GM21526 (cell line): ENCODE measurements at regions not wholly inside any gene's neighbourhood (a gene's known extent, or its start where the extent isn't known, plus 50 kb on each side); places are given as distances from the start of the nearest gene placed in this dataset.

Experiments used
- ATAC-seq: cut with Tn5 transposase; IDR thresholded peaks from one replicate; pipeline ENCODE4 v1.9.1; 2021; ENCODE audit warnings: moderate library complexity; ENCODE audit not compliant: unreplicated experiment, low FRiP score

DNA sequence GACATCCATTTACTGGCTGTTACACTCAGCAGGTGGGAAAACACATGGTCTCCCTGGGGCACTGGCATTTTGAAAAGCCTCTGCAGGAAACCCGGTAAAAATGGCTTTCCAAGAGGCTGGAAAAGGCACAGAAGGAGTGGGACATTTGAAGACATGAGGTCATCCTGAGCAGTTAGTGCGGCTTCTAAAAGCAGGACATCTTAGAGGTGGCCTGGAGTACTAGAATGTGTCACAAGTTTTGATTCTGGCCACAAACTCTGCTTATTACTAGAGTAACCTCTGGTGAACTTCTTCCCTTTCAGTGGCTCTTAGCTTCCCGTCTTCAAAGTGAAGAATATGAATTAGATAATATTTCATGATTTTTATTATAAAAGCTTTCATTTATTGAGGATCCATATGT, 423.0 kb upstream of the BRINP1 start:
- peak; percentile 80 for ATAC-seq

DNA sequence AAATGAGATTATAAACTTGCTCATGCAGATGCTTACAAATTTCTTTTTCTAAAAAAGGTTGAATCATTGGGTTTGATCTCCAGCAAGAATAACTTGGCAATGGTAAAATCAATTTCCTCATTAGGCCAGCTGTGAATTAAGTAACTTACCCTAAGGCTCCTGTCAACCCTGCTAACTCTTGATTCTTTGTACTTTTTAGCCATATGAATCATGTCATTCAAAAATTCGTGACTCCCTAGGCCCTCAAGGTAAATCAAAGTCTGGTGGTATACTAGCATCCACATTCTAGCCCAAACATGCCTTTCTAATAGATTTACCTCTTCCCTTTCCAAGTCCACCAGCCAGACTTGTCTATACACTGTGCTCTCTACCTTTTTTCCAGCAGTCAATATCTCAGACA, 420.8 kb upstream of the BRINP1 start:
- ATAC-seq = no peak

DNA sequence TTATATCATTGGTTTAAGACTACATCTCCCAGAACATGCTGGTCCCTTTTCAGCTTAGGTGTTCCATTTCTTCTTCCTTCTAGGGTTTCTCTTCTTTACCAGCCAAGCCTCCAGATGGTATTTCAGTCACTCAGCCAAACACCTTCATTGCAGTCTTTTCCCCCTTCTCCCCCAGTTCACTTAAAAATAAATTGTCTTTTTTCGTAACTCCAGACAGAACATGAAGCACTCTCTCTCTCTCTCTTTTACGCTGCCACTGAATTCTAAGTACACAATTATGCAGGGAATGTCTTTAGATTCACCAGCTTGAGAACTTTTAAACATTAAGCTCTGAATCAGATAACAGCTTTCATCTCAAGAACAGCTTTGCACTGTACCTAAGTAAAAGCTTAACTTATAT, 419.7 kb upstream of the BRINP1 start:
- ATAC-seq = no peak

DNA sequence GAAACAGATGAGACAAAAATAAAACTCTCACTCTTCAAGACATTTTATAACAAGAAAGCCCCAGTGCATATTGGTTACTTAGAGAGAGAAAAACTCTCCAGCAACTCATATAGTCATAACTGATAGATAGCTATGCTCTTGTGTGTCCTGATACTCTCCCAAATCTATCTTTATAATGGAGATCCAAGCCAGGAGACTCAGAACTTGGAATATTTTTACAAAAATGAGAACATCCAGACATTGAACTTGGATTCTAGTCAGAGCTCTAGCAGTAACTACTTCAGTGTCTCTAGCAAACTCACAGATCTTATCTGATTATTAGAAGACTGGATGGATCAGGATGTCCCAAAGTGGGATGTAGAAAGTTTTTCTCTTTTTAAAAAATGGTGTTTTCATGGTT, 412.7 kb upstream of the BRINP1 start:
- ATAC-seq = no peak

DNA sequence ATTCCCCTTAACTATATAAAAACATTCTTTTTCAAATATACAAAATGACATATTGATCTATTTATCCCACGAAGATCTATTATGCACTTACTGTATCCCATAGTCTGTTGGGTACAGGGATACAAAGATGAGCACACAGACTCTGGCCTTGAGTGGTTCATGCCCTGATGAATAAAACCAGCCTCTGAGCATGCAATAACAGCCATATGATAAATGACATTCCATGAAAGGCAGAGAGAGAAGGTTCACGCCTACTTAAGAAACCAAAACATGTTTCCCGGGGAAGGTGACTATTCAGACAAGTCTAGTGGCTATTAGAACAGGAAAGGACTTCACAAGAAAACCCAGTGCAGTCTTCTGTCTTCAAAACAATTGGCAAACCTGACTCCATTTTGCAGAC, 406.2 kb upstream of the BRINP1 start:
- ATAC-seq = no peak

DNA sequence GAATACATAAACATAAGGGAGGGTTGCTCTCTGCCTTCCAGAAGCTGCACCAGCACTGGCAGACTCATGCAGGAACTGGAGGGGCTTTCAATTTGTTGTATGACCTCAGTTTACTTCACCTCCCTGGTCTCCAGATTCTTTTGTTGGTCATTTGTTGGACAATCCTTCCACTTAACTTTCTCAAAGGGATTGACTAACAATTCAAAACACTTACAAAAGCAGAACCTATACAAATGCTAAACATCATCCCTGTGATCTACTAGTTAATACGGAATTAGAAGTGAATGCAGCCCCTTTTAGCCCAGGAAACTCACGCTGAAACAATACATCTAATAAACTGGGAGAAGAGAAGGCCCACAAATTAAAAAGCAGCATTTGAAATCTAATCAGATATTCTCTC, 404.6 kb upstream of the BRINP1 start:
- ATAC-seq = no peak

DNA sequence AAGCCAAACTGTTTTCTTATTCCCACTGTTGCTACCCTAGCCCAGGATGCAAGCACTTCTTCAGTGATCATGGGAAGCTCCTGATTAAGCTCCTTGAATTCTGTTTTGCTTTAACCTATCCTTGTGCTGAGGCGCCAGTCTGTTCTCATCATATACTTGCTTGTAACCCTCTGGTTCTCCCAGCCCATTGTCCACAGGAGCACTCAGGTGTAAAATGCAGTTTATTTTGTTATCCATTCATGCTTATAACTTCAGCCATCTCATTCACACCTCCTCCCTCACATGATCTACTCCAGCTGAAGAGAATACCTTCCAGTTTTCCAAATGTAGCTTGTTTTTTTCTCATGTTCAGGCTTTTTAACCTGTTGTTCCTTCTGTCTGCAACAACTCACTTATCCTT, 402.1 kb upstream of the BRINP1 start:
- ATAC-seq = no peak

DNA sequence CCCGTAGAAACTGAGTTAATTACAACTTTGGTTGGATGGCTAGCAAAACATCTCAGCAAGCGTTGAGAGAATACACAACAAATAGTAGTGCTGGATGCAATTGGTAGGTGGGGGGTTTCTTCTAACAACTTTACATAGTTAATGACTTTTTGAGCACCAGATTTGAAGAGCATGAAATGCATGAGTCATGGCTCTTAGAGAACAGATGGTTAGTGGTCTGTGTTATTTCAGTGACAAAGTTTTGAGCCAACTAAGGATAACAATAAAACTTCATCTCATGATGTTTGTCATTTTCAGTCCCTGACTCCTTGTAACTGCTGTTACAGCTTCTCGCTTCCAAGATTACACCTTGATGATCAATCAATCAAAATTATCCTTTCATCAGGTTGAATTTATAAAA, 399.0 kb upstream of the BRINP1 start:
- no peak for ATAC-seq

DNA sequence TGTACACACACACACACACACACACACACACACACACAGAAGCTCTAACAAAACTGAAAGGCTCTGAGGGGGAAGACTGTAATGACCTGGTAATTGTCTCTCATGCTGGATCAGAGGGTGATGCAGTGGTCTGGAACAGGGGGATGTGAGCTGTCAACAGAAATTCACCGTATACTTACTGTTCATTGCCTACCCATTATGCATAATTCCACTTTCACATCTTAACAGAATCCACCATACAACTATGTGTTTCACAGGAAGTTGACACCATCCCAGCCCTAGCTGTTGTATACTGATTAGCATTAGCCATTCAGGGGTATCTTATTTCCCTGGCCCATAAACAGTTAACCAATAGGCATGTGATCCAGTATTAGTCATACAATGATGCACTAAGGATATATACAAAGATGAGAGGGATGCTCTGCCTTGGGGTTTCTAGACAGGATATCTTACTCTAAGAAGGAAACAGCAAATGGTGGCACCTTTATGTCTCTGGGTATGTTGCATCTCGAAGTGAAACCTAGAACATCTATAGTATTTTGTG, 396.5 kb upstream of the BRINP1 start:
- no peak for ATAC-seq

DNA sequence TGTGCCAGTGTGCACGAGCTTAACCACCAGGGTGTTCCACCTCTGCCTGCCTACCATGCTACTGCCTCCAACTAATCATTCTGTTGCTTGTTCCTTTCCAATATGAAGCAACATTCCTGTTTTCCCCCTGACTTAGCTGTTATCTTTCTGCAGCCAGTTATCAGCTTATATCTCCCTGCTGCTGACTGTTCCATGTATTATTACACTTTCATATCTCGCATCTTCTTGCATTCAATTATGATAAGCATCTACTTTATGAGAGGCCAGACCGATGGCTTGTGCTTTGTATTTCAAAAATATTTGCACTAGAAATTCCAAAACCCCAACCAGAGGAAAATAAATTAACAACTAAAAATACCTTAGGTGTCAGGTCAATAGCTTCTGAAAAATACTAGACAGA, 394.0 kb upstream of the BRINP1 start:
- no peak for ATAC-seq

DNA sequence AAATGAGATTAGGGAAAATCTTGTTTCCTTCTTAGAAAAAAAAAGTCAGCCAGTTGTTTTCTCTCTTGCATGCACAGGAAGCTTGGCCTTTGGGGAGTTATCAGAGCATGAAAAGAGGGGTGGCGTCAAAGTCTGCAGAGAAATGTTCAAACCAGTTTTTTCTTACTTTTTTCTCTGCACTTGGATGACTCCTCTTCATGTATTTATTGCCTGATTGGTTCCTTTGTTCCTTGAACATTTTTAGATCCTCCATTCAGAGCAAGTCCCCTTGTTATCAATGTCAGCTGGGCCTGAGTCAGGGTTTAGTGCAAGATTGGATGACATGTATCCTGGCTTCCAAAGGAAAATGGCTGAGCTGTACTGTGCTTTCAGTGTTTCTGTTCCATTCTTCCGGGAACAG, 392.6 kb upstream of the BRINP1 start:
- no peak for ATAC-seq

DNA sequence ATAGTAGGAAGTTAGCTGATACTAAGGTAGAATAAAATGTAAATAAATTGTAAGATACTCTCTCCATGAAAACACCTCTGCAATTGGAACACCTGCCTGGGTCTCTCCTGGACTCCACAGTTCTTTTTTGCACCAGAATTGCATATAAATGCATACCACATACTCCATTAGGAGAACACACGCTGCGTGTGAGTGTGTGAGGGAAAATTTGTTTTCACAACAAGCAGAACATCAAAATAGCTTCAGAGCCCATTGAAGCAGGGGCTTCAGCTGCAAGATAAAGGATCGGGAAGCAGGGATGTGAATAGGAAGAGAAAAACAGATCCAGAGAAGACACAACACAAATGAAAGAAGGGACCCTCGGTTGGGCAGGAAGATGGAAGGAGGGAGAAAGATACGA, 389.8 kb upstream of the BRINP1 start:
- ATAC-seq = no peak

DNA sequence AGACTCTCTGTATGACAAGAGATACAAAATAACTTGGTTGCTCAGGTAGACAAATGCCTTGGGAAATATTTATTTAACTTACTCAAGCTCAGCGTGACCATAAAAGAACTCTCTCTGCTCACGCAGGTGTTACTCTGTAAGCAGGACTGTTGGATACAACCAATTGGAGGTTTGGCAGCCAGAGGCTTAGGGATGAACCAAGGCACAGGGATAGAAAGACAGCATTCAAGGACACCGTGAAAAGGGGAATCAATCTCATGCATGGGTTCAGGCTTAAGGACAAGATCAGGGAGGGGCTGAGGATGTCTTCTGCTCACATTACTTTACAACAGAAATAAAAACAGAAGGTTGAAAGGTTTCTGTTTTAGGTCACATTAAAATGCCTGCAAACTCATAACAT, 389.0 kb upstream of the BRINP1 start:
- no peak for ATAC-seq

DNA sequence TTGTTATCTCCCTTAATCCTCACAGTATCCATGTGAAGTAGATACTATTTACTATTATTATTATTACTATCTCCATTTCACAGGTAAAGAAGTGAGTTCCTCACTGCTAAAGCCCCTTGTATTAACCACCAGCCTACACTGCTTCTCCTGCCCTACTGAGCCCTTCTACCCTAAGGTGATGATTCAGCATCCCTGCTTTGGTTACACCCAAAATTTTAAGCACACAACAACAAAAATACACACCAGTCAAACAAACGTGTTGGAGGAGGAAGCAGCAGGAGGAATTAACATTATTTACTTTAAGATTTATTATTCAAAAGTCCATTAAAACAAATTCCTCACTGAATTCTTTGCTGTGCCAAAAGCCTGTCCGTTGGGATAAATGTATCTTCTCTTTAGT, 370.2 kb upstream of the BRINP1 start:
- ATAC-seq = no peak

DNA sequence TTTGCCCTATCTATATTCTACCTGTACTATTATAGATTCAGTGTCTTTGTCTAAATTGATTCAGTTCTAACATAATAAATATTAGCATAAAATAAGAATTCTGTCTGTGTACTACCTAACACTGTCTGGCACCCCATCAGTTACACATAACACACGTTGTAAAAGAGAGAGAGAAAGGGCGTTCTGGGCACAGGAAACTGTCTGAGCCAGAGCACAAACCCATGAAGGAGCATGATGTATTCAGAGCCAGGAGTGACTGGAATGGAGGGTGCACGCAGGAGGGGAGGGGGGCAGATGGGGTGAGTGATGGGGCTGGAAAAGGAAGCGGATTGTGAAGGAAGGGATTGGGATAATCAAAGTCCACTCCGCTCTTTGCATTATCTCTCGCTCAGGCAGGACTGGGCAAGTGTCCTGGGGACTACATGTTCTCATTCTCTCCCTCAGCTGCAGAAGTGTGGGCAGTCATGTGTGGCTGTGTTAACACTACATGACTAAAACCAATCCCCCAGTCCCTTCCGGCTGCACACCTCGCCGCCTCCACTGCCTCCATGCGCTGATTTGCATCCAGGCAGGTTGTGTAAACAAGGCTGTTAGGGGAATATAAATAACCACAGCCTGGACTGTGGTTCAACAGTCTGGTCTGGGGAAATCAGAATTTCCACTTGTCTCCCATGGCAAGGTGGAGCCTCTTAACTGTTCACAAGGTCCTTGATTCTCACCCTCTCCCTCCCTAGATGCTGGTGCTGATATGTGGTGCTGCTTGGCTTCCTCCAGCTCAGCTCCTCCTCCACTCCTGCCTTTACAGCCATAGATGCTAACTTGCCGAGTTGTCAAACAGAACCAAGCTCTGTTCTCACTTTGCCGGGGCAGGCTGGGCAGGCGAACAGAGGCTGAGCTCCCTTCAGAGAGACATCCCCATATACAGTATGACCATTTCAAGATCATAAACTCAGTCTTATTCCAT, 367.5 kb upstream of the BRINP1 start:
- peak; percentile 100 for ATAC-seq

DNA sequence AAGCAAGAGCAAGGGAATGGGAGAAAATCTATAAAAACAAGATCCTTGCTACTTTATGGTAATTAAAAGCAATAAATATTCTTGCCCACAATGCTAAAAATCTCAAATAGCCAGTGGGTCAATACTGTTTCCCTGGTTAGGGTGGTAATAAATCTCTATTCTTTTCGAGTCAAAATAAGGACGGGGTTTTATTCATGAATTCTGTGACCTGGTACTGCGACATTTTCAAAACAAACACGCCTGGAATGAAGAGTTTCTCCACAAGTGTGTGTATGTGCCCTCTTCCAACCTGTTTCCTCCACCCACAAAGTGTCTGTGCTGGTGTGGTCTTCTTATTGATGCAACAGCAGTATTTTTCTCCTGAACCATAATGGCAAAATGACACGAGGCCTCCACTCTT, 358.8 kb upstream of the BRINP1 start:
- ATAC-seq = no peak

DNA sequence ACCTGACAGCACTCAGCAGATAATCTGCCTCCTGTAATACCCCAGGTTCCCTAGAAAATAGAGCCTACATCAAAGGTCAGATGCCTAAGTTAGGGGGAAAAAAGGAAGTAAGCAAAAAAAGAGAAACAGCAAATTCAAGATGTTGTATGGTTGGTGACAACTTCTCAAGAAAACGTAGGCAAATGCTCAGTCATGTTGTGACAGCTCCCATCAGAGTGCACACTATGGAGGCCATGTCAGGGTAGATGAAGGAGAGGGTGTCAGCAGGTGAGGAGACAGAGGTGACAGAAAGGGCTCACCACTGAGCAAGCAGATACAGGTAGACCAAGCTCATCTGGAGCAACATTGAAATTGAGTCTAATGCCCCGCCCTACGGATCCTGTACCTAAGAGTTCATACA, 356.8 kb upstream of the BRINP1 start:
- ATAC-seq = no peak

DNA sequence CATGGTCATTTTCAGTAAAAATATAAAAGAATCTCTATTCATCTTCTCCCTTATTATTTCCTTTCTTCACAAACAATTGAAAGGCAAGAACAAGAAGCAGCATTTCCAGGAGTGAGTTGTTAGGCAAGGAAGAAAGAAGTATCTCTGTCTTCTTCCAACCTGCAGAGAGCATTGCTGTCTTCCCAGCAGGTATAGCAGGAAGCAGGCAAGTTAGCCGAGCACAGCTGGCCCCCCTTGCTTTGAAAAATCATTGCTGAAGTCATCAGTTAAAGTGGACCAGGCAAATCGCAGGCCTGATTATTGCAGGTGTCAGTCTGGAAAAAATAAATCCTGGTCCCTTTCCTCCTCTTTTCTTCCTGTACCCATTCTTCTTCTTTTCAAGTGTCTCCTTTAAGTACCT, 353.1 kb upstream of the BRINP1 start:
- no peak for ATAC-seq

DNA sequence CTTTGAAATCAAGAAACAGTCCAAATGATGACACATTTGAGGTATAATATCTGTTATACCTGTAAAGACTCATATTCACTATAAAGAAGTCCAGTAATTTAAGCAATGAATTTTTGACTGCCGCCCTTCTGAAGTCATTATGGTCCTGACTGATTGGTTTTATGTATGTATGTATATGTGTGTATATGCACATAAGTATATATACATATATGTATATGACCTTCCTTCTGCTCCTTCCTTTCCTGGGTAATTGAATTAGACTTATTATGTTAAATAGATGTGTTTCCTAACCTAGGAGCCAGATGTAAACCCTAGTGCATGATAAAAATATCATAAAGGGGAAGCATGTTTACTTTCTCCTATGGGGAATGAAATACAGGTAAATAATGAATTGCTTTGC, 343.1 kb upstream of the BRINP1 start:
- no peak for ATAC-seq

DNA sequence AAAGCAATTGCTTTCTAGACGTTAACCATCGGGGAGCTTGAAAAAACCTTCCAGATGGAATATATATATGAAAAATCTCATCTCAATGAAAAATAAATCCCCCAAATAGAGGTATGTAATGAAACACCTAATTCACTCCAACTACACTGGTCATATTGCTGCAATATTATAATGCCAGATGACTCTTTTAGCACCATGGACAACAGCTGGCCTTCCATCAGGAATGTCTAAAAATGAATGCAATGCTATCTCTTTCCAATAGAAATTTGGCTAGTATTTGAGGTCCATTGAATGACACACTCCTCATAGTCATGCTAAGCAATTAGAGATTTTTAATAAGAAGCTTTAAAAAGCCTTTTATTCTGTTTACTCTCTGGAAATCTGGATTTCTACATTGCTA, 340.2 kb upstream of the BRINP1 start:
- ATAC-seq = no peak

DNA sequence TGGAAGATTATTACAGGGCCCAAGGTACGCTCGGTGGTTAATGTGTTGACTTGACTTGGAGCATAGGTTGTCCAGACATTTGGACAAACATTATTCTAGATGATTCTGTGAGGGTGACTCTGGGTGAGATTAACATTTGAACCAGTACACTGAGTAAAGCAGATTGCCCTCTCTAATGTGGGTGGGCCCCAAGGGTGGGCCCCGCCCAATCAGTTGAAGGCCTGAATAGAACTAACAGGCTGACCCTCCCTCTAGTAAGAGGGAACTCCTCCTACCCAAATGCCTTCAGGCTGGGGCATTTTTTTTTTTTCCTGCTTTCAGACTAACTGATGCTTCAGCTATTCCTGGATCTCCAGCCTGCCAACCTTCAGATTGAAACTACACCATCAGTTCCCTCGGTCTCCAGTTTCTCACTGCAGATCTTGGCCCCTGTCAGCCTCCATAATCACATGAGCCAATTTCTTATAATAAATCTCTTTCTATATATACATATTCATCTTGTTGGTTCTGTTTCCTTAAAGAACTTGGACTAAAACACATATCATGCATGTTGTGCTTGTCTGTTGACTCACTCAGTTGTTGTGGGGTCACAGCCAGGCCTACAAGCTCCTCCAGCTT, 338.1 kb upstream of the BRINP1 start:
- ATAC-seq = no peak

DNA sequence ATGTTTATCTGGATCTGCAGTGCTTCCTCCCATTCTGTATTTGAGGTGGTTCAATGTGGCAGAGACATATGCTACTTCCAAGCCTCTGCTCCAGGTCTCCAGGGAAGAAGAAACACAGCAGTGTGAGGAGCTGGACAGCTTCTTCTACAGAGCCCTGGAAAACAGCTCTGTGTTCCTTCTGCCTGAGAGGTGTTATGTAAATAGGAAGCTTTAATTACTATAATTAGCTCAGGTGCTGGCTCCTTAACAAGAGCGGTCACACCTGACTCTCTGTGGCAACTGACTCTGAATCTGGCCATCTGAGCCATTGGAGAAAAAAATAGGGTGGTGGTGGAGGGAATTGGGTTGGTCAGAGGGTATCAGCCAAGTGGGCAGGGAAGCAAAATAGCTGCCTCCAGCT, 332.4 kb upstream of the BRINP1 start:
- ATAC-seq = no peak
